ENCODE measurements at regions not wholly inside any gene's neighbourhood (a gene's known extent, or its start where the extent isn't known, plus 50 kb on each side); places are given as distances from the start of the nearest gene placed in this dataset.

GRCh38 chr6:85078058-85078457, 313.7 kb upstream of the TBX18 start (continued):
- TF ChIP-seq TRIM28 (IDR thresholded peaks at IDR 0.05; ENCODE audit: borderline replicate concordance, low read length), result peak; percentile 90; the same call in 1 of the 2 replicates
- no peak for TF ChIP-seq ZNF362 (tag by site-specific recombination; IDR thresholded peaks at IDR 0.05)
- peak; percentile 93 for TF ChIP-seq ZBTB48 (tag by site-specific recombination; IDR thresholded peaks at IDR 0.05)
- peak; percentile 45 for TF ChIP-seq ZNF518A (tag by site-specific recombination; conservative IDR thresholded peaks at IDR 0.05; ENCODE audit: low read depth)
- no peak for TF ChIP-seq ZNF449 (tag by site-specific recombination; IDR thresholded peaks at IDR 0.05)
- no peak for TF ChIP-seq KLF9 (tag by site-specific recombination; IDR thresholded peaks at IDR 0.05; ENCODE audit: low read depth)
- peak; percentile 80; the same call in 1 of the 2 replicates for TF ChIP-seq ZNF24 (tag by site-specific recombination; IDR thresholded peaks at IDR 0.05)
- no peak for TF ChIP-seq ZNF416 (tag by site-specific recombination; IDR thresholded peaks at IDR 0.05)
- no peak for TF ChIP-seq ZNF701 (tag by site-specific recombination; IDR thresholded peaks at IDR 0.05)
- peak; percentile 81 for TF ChIP-seq IKZF3 (tag by site-specific recombination; IDR thresholded peaks at IDR 0.05)
- no peak for TF ChIP-seq REST (tag by site-specific recombination; IDR thresholded peaks at IDR 0.05)
- peak; percentile 41 for TF ChIP-seq ZNF366 (tag by site-specific recombination; conservative IDR thresholded peaks at IDR 0.05)
- no peak for TF ChIP-seq ZNF600 (tag by site-specific recombination; IDR thresholded peaks at IDR 0.05)
- TF ChIP-seq ZNF433 (tag by site-specific recombination; IDR thresholded peaks at IDR 0.05; ENCODE audit: low read depth), result no peak
- no peak for TF ChIP-seq ZNF510 (tag by site-specific recombination; IDR thresholded peaks at IDR 0.05; ENCODE audit: insufficient replicate concordance)
- TF ChIP-seq ZSCAN23 (tag by site-specific recombination; IDR thresholded peaks at IDR 0.05), result peak; percentile 58; the same call in 1 of the 2 replicates
- peak; percentile 46 for TF ChIP-seq ATF2 (tag by site-specific recombination; IDR thresholded peaks at IDR 0.05; ENCODE audit: low read depth)
- peak; percentile 77 for TF ChIP-seq ZBTB17 (tag by site-specific recombination; IDR thresholded peaks at IDR 0.05)
- TF ChIP-seq ZNF639 (tag by site-specific recombination; IDR thresholded peaks at IDR 0.05), result 0 out of 2 replicates have a peak, but pooled peaks have one; percentile 56
- no peak for TF ChIP-seq ZNF785 (tag by site-specific recombination; IDR thresholded peaks at IDR 0.05)
- no peak; the same call in 1 of the 2 replicates for TF ChIP-seq ZNF18 (tag by site-specific recombination; IDR thresholded peaks at IDR 0.05)
